ENCODE measurements at regions not wholly inside any gene's neighbourhood (a gene's known extent, or its start where the extent isn't known, plus 50 kb on each side); places are given as distances from the start of the nearest gene placed in this dataset.

GRCh38 chr13:55266644-55267043 is 1874.1 kb upstream of the PRR20A start:
- TF ChIP-seq CTCF (IDR thresholded peaks at IDR 0.05) (no peak), EP300 (IDR thresholded peaks at IDR 0.05) (no peak)

Measured in sigmoid colon (tissue), 4 donors.